Suprapubic skin (tissue), 3 donors: ENCODE measurements at regions not wholly inside any gene's neighbourhood (a gene's known extent, or its start where the extent isn't known, plus 50 kb on each side); places are given as distances from the start of the nearest gene placed in this dataset.

Source experiments
- CTCF ChIP-seq, 2 donors: fragments of 200-600 bp in 1 of 2; fragments of 450-650 bp in 1 of 2; sonication (generic) in 1 of 2; IDR thresholded peaks; one replicate each; pipeline ENCODE4 v1.5.1; 2016 to 2019; ENCODE audit warnings: antibody characterized with exemption in 2 of 2, mild to moderate bottlenecking in 1 of 2, moderate library complexity in 1 of 2
- EP300 ChIP-seq: sonication (generic); formaldehyde crosslinking; IDR thresholded peaks from one replicate; pipeline ENCODE4 v1.6.1; 2017; ENCODE audit warnings: antibody characterized with exemption

GRCh38 chr13:83365723-83366122, 516.6 kb downstream of the SLITRK1 start:
- TF ChIP-seq CTCF (IDR thresholded peaks at IDR 0.05) = no peak
- no peak for TF ChIP-seq EP300
